Esophagus squamous epithelium (tissue), 5 donors: ENCODE measurements at regions not wholly inside any gene's neighbourhood (a gene's known extent, or its start where the extent isn't known, plus 50 kb on each side); places are given as distances from the start of the nearest gene placed in this dataset.

Source experiments
- DNase-seq: peaks from one replicate; lab custom pipeline; 2025; lab: John Stamatoyannopoulos, UW
- H3K27ac ChIP-seq, 4 donors: fragments of 200-600 bp; sonication (generic); one replicate each; pipeline ENCODE4 v1.5.1; 2016 to 2019; ENCODE audit warnings: mild to moderate bottlenecking in 1 of 4
- H3K27me3 ChIP-seq, 4 donors: fragments of 200-600 bp; sonication (generic); 1 replicate in 3 of 4; 2 replicates in 1 of 4; pipeline versions ENCODE4 v1.5.1 to v1.6.0; 2017 to 2021; ENCODE audit warnings: antibody characterized with exemption in 1 of 4
- H3K36me3 ChIP-seq, 3 donors: fragments of 200-600 bp; sonication (generic); one replicate each; pipeline ENCODE4 v1.5.1; 2016 to 2019
- H3K4me1 ChIP-seq, 3 donors: fragments of 200-600 bp; sonication (generic); one replicate each; pipeline ENCODE4 v1.5.1; 2017 to 2019
- H3K4me3 ChIP-seq, 4 donors: fragments of 200-600 bp; sonication (generic); 1 replicate in 3 of 4; 2 replicates in 1 of 4; pipeline ENCODE4 v1.5.1; 2016 to 2019; ENCODE audit warnings: mild to moderate bottlenecking in 2 of 4, moderate library complexity in 1 of 4
- H3K9me3 ChIP-seq, 3 donors: fragments of 200-600 bp; sonication (generic); one replicate each; pipeline ENCODE4 v1.5.1; 2016 to 2019
- CTCF ChIP-seq, 6 experiments: fragments of 450-650 bp in 4 of 6; fragments of 200-600 bp in 2 of 6; sonication (generic) in 2 of 6; IDR thresholded peaks; one replicate each; pipeline ENCODE4 v1.5.1; 2016 to 2019; ENCODE audit warnings: antibody characterized with exemption in 6 of 6, mild to moderate bottlenecking in 4 of 6, moderate library complexity in 4 of 6
- POLR2A ChIP-seq, 4 donors: fragments of 450-650 bp; IDR thresholded peaks; one replicate each; pipeline ENCODE4 v1.6.1; 2017; ENCODE audit warnings: antibody characterized with exemption in 4 of 4, mild to moderate bottlenecking in 4 of 4, moderate library complexity in 3 of 4
- WGBS, 2 donors: methylation state at CpG; one replicate each; pipeline ENCODE4 v1.1.5; 2018; 5-methylcytosine and 5-hydroxymethylcytosine counted together
- intact Hi-C: fragments of 100-400 bp; cut with DNase I; formaldehyde crosslinking; loops from one replicate; pipeline ENCODE4 v1.15.0; 2022
- donor health status: DM: yes; HTN: yes; CAD: no.

GRCh38 chr10:131642966-131643365 lies 257.8 kb upstream of the PPP2R2D start:
- H3K4me3 ChIP-seq: no peak overlapping the region
- no peaks in the 10 kb centered on the region for H3K4me1 ChIP-seq
- WGBS, 2 donors: 63 to 73% methylated on average over 3 to 4 of the region's 4 CpGs
- no peak overlapping the region for H3K27ac ChIP-seq
- peaks cover 0 to 4% (median 0%) of the 10 kb centered on the region in 3 donors for H3K9me3 ChIP-seq
- H3K27me3 ChIP-seq: peaks cover 0 to 23% (median 0%) of the 10 kb centered on the region in 4 donors
- H3K36me3 ChIP-seq: no peaks in the 10 kb centered on the region
- DNase-seq: no peak
- intact Hi-C loops: no loop called here
- no peak for TF ChIP-seq CTCF (IDR thresholded peaks at IDR 0.05)

- intact Hi-C loops: no loop called here
- TF ChIP-seq POLR2A (IDR thresholded peaks at IDR 0.05) (no peak), CTCF (IDR thresholded peaks at IDR 0.05) (no peak)
- DNase-seq: no peak
- H3K4me3 ChIP-seq: peak overlapping the region in 3 of 4 donors; percentile 2 to 41 (median 26)
- H3K27ac ChIP-seq: no peak overlapping the region
- no peaks in the 10 kb centered on the region for H3K36me3 ChIP-seq
- peaks cover 0 to 4% (median 0%) of the 10 kb centered on the region in 3 donors for H3K9me3 ChIP-seq
- H3K4me1 ChIP-seq: no peaks in the 10 kb centered on the region
- 23 to 32% methylated on average over 9 to 14 of the region's 14 CpGs for WGBS, 2 donors
- H3K27me3 ChIP-seq: peaks cover 0 to 27% (median 0%) of the 10 kb centered on the region in 4 donors
Measured at GRCh38 chr10:131644289-131644688, 256.5 kb upstream of the PPP2R2D start.

- Histone ChIP-seq H3K36me3 (no peaks in the 10 kb centered on the region), H3K4me3 (no peak overlapping the region), H3K4me1 (no peaks in the 10 kb centered on the region), H3K27ac (no peak overlapping the region), H3K9me3 (no peaks in the 10 kb centered on the region), H3K27me3 (peaks cover 0 to 27% (median 0%) of the 10 kb centered on the region in 4 donors)
- 87 to 88% methylated on average over 5 to 11 of the region's 12 CpGs for WGBS, 2 donors
- DNase-seq: no peak
- no peak for TF ChIP-seq CTCF (IDR thresholded peaks at IDR 0.05)
- no peak for TF ChIP-seq POLR2A (IDR thresholded peaks at IDR 0.05)
- intact Hi-C loops: no loop called here
Measured at GRCh38 chr10:131644864-131645658, 255.7 kb upstream of the PPP2R2D start.

GRCh38 chr10:131645756-131646155 lies 255.1 kb upstream of the PPP2R2D start:
- WGBS, 2 donors: 77 to 80% methylated on average over 7 of the region's 10 CpGs
- no peaks in the 10 kb centered on the region for H3K4me1 ChIP-seq
- no peak overlapping the region for H3K27ac ChIP-seq
- no peaks in the 10 kb centered on the region for H3K9me3 ChIP-seq
- peaks cover 0 to 34% (median 0%) of the 10 kb centered on the region in 4 donors for H3K27me3 ChIP-seq
- no peak for TF ChIP-seq POLR2A (IDR thresholded peaks at IDR 0.05)
- no peak for TF ChIP-seq CTCF (IDR thresholded peaks at IDR 0.05)
- no peaks in the 10 kb centered on the region for H3K36me3 ChIP-seq
- intact Hi-C loops: no loop called here
- H3K4me3 ChIP-seq: no peak overlapping the region
- no peak for DNase-seq
